ENCODE measurements at regions not wholly inside any gene's neighbourhood (a gene's known extent, or its start where the extent isn't known, plus 50 kb on each side); places are given as distances from the start of the nearest gene placed in this dataset.
"Not testable (repeated sequence)": the region's sequence is repeated elsewhere in the genome, so short reads cannot be mapped to it uniquely, and the experiment has no call there.

DNA sequence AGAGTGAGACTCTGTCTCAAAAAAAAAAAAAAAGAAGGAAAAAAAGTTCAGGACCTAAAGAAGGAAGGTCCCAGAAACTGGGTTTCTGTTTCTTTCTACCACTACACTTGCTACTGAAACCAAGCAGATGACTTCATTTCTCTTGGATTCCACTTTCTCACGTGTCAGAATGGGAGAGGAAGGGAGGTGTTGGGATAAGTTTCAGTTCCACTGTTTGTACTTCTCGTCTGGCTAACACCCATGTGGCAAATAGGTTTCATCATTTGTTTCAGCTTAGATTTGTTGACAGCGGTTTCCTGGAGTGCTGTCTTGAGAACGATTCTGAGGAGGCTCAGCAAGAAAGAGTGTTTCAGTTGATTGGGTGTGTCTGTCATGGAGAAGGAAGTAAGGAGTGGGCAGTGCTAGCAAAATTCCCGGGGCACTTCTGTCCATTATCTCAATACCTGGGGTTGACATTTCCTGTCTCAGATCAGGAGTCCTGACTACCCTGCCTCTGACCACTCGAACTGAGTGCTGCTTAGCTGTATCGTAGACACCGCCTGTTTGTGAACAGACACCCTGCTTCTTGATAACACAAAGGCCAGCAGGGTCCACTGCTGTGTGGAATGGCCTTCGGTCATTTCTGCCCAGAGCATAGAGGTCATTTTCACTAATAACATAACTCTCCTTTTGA, 104.8 kb upstream of the SPDYE9 start:
- not testable (repeated sequence) for H3K27ac ChIP-seq (ENCODE audit: low read depth in 1 of 3, low read length in 2 of 3)

DNA sequence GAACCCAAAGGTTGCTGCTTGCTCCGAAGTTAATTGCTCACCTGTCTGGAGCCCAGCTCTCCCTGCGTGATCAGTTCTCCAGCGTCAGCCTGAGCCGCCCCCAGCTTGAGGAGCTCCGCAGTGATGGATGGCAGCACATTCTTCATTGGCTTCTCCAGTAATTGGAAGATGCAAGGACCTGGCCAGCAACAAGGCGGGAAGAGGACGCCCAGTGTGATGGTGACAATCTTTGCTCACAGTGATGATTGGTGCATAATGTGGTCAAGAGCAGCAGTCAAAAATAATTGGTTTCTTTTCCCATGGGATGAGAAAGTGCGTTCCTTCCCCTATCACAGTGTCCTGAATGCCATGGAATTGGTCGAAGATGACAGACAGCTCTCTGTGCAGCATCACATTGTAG, 102.4 kb upstream of the SPDYE9 start:
- not testable (repeated sequence) for FAIRE-seq; H3K27me3 ChIP-seq (ENCODE audit: control insufficient read depth in 3 of 3, insufficient read depth in 3 of 3, low read length in 3 of 3); H3K4me1 ChIP-seq (ENCODE audit: control insufficient read depth in 3 of 3, insufficient read depth in 2 of 3, low read depth in 1 of 3, low read length in 2 of 3); H3K4me3 ChIP-seq (ENCODE audit: low read depth in 1 of 3, low read length in 3 of 3); H3K27ac ChIP-seq (ENCODE audit: low read depth in 1 of 3, low read length in 2 of 3); H3K36me3 ChIP-seq (ENCODE audit: control insufficient read depth in 3 of 3, insufficient read depth in 2 of 3, low read depth in 1 of 3, low read length in 3 of 3); DNase-seq; H3K9me3 ChIP-seq (ENCODE audit: control insufficient read depth in 2 of 2, insufficient read depth in 1 of 2, low read depth in 1 of 2, low read length in 1 of 2)
- WGBS, 3 donors, result 89 to 94% (median 89%) methylated on average over 3 to 6 of the region's 9 CpGs

More for the DNA sequence above, 104.8 kb upstream of the SPDYE9 start:
- WGBS, 3 donors, result 79 to 98% (median 89%) methylated on average over 4 of the region's 9 CpGs
- not testable (repeated sequence) for FAIRE-seq; DNase-seq; H3K36me3 ChIP-seq (ENCODE audit: control insufficient read depth in 3 of 3, insufficient read depth in 2 of 3, low read depth in 1 of 3, low read length in 3 of 3); H3K9me3 ChIP-seq (ENCODE audit: control insufficient read depth in 2 of 2, insufficient read depth in 1 of 2, low read depth in 1 of 2, low read length in 1 of 2); H3K27me3 ChIP-seq (ENCODE audit: control insufficient read depth in 3 of 3, insufficient read depth in 3 of 3, low read length in 3 of 3); H3K4me1 ChIP-seq (ENCODE audit: control insufficient read depth in 3 of 3, insufficient read depth in 2 of 3, low read depth in 1 of 3, low read length in 2 of 3); H3K4me3 ChIP-seq (ENCODE audit: low read depth in 1 of 3, low read length in 3 of 3)

DNA sequence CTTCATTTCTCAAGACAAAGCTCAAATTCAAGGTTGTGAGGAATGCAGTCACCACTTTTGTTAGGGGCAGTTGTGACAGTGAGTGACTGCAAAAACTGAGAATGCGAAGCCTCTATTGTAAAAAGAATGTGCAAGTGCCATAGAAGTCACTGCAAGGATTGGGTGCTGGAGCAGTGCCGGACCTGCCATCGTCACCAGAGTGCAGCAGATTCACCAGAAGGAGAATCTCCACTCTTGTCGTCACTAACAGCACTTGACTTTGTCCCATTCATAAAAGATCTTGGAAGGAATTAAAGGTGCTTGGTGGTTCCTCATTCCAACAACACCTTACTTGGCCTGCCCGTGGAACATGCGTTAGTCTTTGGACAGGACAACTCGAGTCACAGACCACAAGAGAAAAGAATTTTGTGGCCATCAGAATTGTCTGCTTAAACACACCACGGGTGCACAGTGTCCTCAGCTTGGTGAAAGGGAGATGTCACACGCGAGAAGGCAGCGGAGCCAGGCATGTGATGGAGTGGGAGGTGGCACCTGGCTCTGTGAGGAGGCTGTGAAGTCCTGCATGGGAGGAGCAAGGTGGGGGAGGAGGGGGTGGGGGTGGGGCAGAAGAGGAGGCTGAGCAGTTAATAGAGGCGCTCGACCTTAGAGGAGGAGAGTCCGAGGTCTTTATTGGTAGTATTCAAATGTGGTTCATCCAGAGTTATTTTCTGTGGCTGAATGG, 100.9 kb upstream of the SPDYE9 start:
- not testable (repeated sequence) for H3K36me3 ChIP-seq (ENCODE audit: control insufficient read depth in 3 of 3, insufficient read depth in 2 of 3, low read depth in 1 of 3, low read length in 3 of 3); H3K4me3 ChIP-seq (ENCODE audit: low read depth in 1 of 3, low read length in 3 of 3); DNase-seq; FAIRE-seq; H3K27me3 ChIP-seq (ENCODE audit: control insufficient read depth in 3 of 3, insufficient read depth in 3 of 3, low read length in 3 of 3); H3K4me1 ChIP-seq (ENCODE audit: control insufficient read depth in 3 of 3, insufficient read depth in 2 of 3, low read depth in 1 of 3, low read length in 2 of 3); H3K9me3 ChIP-seq (ENCODE audit: control insufficient read depth in 2 of 2, insufficient read depth in 1 of 2, low read depth in 1 of 2, low read length in 1 of 2); H3K27ac ChIP-seq (ENCODE audit: low read depth in 1 of 3, low read length in 2 of 3)
- no CpG with 5 or more reads among the region's 14 CpGs for WGBS, 3 donors

DNA sequence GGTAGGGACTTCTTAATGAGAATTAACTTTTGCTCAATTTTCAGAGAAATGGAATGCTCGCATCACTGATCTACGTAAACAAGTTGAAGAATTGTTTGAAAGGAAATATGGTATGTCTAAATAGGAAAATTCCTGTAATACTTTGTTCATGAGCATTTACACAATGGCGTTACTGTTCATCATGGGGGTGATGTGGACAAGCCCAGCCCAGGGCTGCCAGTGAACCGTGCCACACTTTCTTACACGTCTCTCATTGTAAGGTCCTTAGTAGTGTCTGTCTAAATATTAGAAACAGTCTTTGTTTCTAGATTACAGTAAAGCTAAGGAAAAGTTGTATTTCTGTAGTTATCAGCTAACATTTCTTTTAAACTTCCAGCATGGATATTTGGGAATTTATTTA, 91.0 kb upstream of the SPDYE9 start:
- no CpG with 5 or more reads among the region's 5 CpGs for WGBS, 3 donors
- H3K4me3 ChIP-seq (ENCODE audit: low read depth in 1 of 3, low read length in 3 of 3); H3K36me3 ChIP-seq (ENCODE audit: control insufficient read depth in 3 of 3, insufficient read depth in 2 of 3, low read depth in 1 of 3, low read length in 3 of 3); H3K4me1 ChIP-seq (ENCODE audit: control insufficient read depth in 3 of 3, insufficient read depth in 2 of 3, low read depth in 1 of 3, low read length in 2 of 3); FAIRE-seq; H3K27ac ChIP-seq (ENCODE audit: low read depth in 1 of 3, low read length in 2 of 3); DNase-seq; H3K27me3 ChIP-seq (ENCODE audit: control insufficient read depth in 3 of 3, insufficient read depth in 3 of 3, low read length in 3 of 3); H3K9me3 ChIP-seq (ENCODE audit: control insufficient read depth in 2 of 2, insufficient read depth in 1 of 2, low read depth in 1 of 2, low read length in 1 of 2): not testable (repeated sequence)

DNA sequence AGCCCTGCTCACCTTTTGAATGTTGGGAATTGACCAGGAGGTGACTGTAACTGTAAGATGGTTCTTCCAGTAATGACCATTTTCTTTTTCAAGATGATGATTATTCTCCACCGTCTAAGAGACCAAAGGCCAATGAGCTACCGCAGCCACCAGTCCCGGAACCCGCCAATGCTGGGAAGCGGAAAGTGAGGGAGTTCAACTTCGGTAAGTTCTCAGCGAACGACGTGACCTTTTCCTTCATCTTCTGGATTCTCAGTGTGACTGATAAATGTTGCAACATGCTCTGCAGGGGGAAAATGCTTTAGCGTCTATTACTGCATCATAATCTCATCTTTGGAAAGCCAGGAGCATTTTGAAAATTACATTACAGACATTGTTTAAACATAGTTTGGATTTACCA, 89.5 kb upstream of the SPDYE9 start:
- no CpG with 5 or more reads among the region's 10 CpGs for WGBS, 3 donors
- not testable (repeated sequence) for FAIRE-seq; H3K27ac ChIP-seq (ENCODE audit: low read depth in 1 of 3, low read length in 2 of 3); H3K4me3 ChIP-seq (ENCODE audit: low read depth in 1 of 3, low read length in 3 of 3); H3K27me3 ChIP-seq (ENCODE audit: control insufficient read depth in 3 of 3, insufficient read depth in 3 of 3, low read length in 3 of 3); H3K36me3 ChIP-seq (ENCODE audit: control insufficient read depth in 3 of 3, insufficient read depth in 2 of 3, low read depth in 1 of 3, low read length in 3 of 3); H3K4me1 ChIP-seq (ENCODE audit: control insufficient read depth in 3 of 3, insufficient read depth in 2 of 3, low read depth in 1 of 3, low read length in 2 of 3); DNase-seq; H3K9me3 ChIP-seq (ENCODE audit: control insufficient read depth in 2 of 2, insufficient read depth in 1 of 2, low read depth in 1 of 2, low read length in 1 of 2)

DNA sequence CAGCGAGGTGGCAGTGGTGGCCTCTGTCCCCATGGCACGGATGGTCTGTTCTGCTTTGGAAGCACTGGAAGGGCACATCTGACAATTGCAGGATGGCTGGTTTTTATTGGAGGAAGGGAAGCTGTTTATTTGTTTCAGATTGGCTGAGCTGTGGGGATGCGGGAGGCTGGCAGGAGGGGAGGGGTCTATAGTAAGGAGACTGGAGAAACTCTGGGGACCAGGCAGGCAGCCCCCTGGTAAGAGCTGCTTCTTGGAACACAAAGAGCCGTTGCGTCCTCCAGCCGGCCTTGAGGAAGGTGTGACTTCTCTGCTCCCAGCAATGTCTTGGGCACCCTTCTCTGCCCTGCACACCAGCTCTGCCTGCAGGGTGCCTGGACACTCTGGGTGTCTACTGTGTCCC, 85.1 kb upstream of the SPDYE9 start:
- H3K4me1 ChIP-seq (ENCODE audit: control insufficient read depth in 3 of 3, insufficient read depth in 2 of 3, low read depth in 1 of 3, low read length in 2 of 3); H3K36me3 ChIP-seq (ENCODE audit: control insufficient read depth in 3 of 3, insufficient read depth in 2 of 3, low read depth in 1 of 3, low read length in 3 of 3); H3K27me3 ChIP-seq (ENCODE audit: control insufficient read depth in 3 of 3, insufficient read depth in 3 of 3, low read length in 3 of 3); DNase-seq; FAIRE-seq; H3K9me3 ChIP-seq (ENCODE audit: control insufficient read depth in 2 of 2, insufficient read depth in 1 of 2, low read depth in 1 of 2, low read length in 1 of 2); H3K27ac ChIP-seq (ENCODE audit: low read depth in 1 of 3, low read length in 2 of 3); H3K4me3 ChIP-seq (ENCODE audit: low read depth in 1 of 3, low read length in 3 of 3): not testable (repeated sequence)
- 91 to 93% (median 91%) methylated on average over 4 to 6 of the region's 6 CpGs for WGBS, 3 donors

DNA sequence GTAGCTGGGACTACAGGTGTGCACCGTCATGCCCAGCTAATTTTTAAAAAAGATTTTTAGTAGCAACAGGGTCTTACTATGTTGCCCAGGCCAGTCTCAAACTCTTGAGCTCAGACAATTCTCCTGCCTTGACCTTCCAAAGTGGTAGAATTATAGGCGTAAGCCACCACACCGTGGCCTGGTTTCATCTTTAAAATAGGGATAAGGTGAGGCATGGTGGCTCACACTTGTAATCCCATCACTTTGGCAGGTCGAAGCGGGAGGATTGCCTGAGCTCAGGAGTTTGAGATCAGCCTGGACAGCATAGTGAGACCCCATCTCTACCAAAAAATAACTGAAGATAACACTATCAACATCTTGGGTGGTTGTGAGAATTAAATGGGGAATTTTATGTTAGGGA, 84.6 kb upstream of the SPDYE9 start:
- not testable (repeated sequence) for H3K4me1 ChIP-seq (ENCODE audit: control insufficient read depth in 3 of 3, insufficient read depth in 2 of 3, low read depth in 1 of 3, low read length in 2 of 3); H3K36me3 ChIP-seq (ENCODE audit: control insufficient read depth in 3 of 3, insufficient read depth in 2 of 3, low read depth in 1 of 3, low read length in 3 of 3); H3K27me3 ChIP-seq (ENCODE audit: control insufficient read depth in 3 of 3, insufficient read depth in 3 of 3, low read length in 3 of 3); H3K27ac ChIP-seq (ENCODE audit: low read depth in 1 of 3, low read length in 2 of 3); FAIRE-seq; H3K9me3 ChIP-seq (ENCODE audit: control insufficient read depth in 2 of 2, insufficient read depth in 1 of 2, low read depth in 1 of 2, low read length in 1 of 2); H3K4me3 ChIP-seq (ENCODE audit: low read depth in 1 of 3, low read length in 3 of 3); DNase-seq
- 97 to 99% (median 98%) methylated on average over 4 of the region's 5 CpGs for WGBS, 3 donors

DNA sequence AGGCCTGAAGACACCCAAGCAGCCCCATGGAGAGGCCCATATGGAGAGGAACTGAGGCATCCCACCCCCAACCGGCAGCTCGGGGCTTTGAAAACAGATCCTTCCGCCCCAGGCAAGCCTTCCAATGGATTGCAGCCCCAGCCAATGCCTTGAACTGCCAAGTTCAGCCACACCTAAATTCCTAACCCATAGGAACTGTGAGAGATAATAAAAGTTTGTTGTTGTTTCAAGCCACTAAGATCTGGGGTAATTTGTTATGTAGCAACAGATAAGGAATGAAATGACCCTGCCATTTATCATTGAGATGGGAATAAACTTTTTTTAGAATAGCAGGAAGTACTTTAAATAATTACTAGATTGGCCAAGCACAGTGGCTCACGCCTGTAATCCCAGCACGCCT, 80.3 kb upstream of the SPDYE9 start:
- not testable (repeated sequence) for H3K27me3 ChIP-seq (ENCODE audit: control insufficient read depth in 3 of 3, insufficient read depth in 3 of 3, low read length in 3 of 3); H3K4me3 ChIP-seq (ENCODE audit: low read depth in 1 of 3, low read length in 3 of 3); FAIRE-seq; DNase-seq; H3K36me3 ChIP-seq (ENCODE audit: control insufficient read depth in 3 of 3, insufficient read depth in 2 of 3, low read depth in 1 of 3, low read length in 3 of 3); H3K27ac ChIP-seq (ENCODE audit: low read depth in 1 of 3, low read length in 2 of 3); H3K4me1 ChIP-seq (ENCODE audit: control insufficient read depth in 3 of 3, insufficient read depth in 2 of 3, low read depth in 1 of 3, low read length in 2 of 3); H3K9me3 ChIP-seq (ENCODE audit: control insufficient read depth in 2 of 2, insufficient read depth in 1 of 2, low read depth in 1 of 2, low read length in 1 of 2)
- no CpG with 5 or more reads among the region's 5 CpGs for WGBS, 3 donors

DNA sequence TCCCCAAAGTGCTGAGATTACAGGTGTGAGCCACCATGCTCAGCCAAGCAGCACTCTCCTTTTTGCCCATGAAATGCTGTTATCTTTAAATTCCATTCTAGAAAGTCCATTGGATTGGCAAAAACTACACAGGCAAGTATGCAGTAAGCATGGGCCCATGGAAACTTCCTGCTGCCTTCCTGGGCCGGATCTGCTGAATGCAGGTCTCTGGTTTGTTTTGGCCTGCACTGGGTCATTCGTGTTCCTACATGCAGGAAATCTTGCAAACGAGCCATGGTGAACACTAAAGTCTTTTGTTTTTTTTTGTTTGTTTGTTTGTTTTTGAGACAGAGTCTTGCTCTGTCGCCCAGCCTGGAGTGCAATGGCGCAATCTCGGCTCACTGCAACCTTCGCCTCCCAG, 76.8 kb upstream of the SPDYE9 start:
- WGBS, 3 donors, result 64 to 80% methylated on average over 4 to 5 of the region's 7 CpGs; no CpG with 5 or more reads in 1 of the 3 donors
- not testable (repeated sequence) for H3K4me3 ChIP-seq (ENCODE audit: low read depth in 1 of 3, low read length in 3 of 3); FAIRE-seq

More for the DNA sequence above, 76.8 kb upstream of the SPDYE9 start:
- not testable (repeated sequence) for H3K9me3 ChIP-seq (ENCODE audit: control insufficient read depth in 2 of 2, insufficient read depth in 1 of 2, low read depth in 1 of 2, low read length in 1 of 2); H3K4me1 ChIP-seq (ENCODE audit: control insufficient read depth in 3 of 3, insufficient read depth in 2 of 3, low read depth in 1 of 3, low read length in 2 of 3); H3K27me3 ChIP-seq (ENCODE audit: control insufficient read depth in 3 of 3, insufficient read depth in 3 of 3, low read length in 3 of 3); H3K27ac ChIP-seq (ENCODE audit: low read depth in 1 of 3, low read length in 2 of 3); DNase-seq; H3K36me3 ChIP-seq (ENCODE audit: control insufficient read depth in 3 of 3, insufficient read depth in 2 of 3, low read depth in 1 of 3, low read length in 3 of 3)
